ENCODE measurements at regions not wholly inside any gene's neighbourhood (a gene's known extent, or its start where the extent isn't known, plus 50 kb on each side); places are given as distances from the start of the nearest gene placed in this dataset.

DNA sequence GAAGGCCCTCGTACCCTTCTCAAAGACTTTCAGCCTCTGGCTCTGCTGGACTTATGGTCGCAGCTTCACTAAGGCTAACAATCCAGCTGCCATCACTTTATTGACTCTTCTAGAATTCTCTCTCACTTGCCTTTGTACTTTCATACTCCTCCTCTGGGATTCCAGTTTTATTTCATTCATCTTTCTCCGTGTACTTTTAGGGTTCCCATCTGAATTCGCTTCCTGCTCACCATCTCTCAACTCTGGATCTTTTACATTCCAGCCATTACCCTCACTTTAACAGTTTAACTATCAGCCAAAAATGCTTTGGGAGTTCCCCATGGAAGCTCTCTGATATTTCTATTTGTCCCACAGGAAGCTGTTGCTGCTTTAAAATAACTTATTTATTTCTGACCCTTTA is 149.3 kb upstream of the KL start:
- TF ChIP-seq, protein P1, sequence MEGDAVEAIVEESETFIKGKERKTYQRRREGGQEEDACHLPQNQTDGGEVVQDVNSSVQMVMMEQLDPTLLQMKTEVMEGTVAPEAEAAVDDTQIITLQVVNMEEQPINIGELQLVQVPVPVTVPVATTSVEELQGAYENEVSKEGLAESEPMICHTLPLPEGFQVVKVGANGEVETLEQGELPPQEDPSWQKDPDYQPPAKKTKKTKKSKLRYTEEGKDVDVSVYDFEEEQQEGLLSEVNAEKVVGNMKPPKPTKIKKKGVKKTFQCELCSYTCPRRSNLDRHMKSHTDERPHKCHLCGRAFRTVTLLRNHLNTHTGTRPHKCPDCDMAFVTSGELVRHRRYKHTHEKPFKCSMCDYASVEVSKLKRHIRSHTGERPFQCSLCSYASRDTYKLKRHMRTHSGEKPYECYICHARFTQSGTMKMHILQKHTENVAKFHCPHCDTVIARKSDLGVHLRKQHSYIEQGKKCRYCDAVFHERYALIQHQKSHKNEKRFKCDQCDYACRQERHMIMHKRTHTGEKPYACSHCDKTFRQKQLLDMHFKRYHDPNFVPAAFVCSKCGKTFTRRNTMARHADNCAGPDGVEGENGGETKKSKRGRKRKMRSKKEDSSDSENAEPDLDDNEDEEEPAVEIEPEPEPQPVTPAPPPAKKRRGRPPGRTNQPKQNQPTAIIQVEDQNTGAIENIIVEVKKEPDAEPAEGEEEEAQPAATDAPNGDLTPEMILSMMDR (conservative IDR thresholded peaks at IDR 0.05; ENCODE audit: low read length) = no peak
- TF ChIP-seq EZH2phosphoT487 (IDR thresholded peaks at IDR 0.05; ENCODE audit: borderline replicate concordance, low read depth, low read length) = no peak

Data from OCI-LY7 (cell line).